HepG2 (cell line): ENCODE measurements at regions not wholly inside any gene's neighbourhood (a gene's known extent, or its start where the extent isn't known, plus 50 kb on each side); places are given as distances from the start of the nearest gene placed in this dataset.
"Not testable (repeated sequence)": the region's sequence is repeated elsewhere in the genome, so short reads cannot be mapped to it uniquely, and the experiment has no call there.

Source experiments
- ATAC-seq: fragments of 200-7000 bp; cut with Tn5 transposase; 3 replicates; pipeline ENCODE4 v1.9.1; 2020; ENCODE audit warnings: mild to moderate bottlenecking, moderate library complexity
- BruUV-seq: library from RNA; stranded (reverse); fragments of 400-500 nt; replicated peaks from 2 replicates; lab custom pipeline; 2021; lab: Mats Ljungman, UMichigan
- CTCF ChIA-PET: fragments of 300-600 bp; formaldehyde crosslinking; extraction: SDS; loops from one replicate; lab custom pipeline; 2021; ENCODE audit warnings: low total read pairs, inconsistent platforms, low intra/inter-chr PET ratio; lab: Yijun Ruan, JAX
- POLR2A ChIA-PET: fragments of 350-600 bp; sonication (Branson Sonifier 250); formaldehyde crosslinking; loops from one replicate; lab custom pipeline; 2020; ENCODE audit warnings: antibody characterized with exemption, inconsistent platforms; lab: Yijun Ruan, JAX
- DNase-seq: peaks from one replicate; pipeline ENCODE4 v3.0.0-alpha.2; 2015; ENCODE audit warnings: low spot score
- FAIRE-seq: peaks from 3 replicates; lab custom pipeline; 2011; peaks lifted over from hg19 to GRCh38; lab: Jason Lieb, UNC
- H2AFZ ChIP-seq: one replicate; pipeline ENCODE4 v1.6.1; 2011; ENCODE audit warnings: low read length, inconsistent platforms
- H3K27ac ChIP-seq: fragments of 300-600 bp; 3 replicates; pipeline ENCODE4 v1.8.0; 2011; ENCODE audit warnings: mixed run types, mild to moderate bottlenecking, mixed read lengths, low read length, inconsistent platforms; ENCODE audit not compliant: insufficient read depth; ENCODE audit errors: extremely low read length
- H3K27me3 ChIP-seq, 2 experiments: fragments of 200-600 bp in 1 of 2; 2 replicates in 1 of 2; 3 replicates in 1 of 2; pipeline versions ENCODE4 v1.6.0 to v1.8.0; 2011; ENCODE audit warnings: low read length in 2 of 2, mild to moderate bottlenecking in 2 of 2, moderate library complexity in 2 of 2, inconsistent platforms in 1 of 2; ENCODE audit not compliant: insufficient read depth in 2 of 2, control insufficient read depth in 1 of 2
- H3K36me3 ChIP-seq, 2 experiments: fragments of 200-600 bp in 1 of 2; replicated peaks in 1 of 2; 2 replicates in 1 of 2; 3 replicates in 1 of 2; pipeline versions ENCODE4 v1.5.1 to v1.8.0; 2011; ENCODE audit warnings: low read length in 2 of 2, inconsistent platforms in 1 of 2; ENCODE audit not compliant: insufficient read depth in 2 of 2, control insufficient read depth in 1 of 2
- H3K4me1 ChIP-seq: 2 replicates; pipeline ENCODE4 v1.5.1; 2012; ENCODE audit warnings: low read length, inconsistent platforms; ENCODE audit not compliant: insufficient read depth
- H3K4me2 ChIP-seq: 2 replicates; pipeline ENCODE4 v1.6.0; 2011; ENCODE audit warnings: low read depth, low read length, inconsistent platforms
- H3K4me3 ChIP-seq, 3 experiments: fragments of 200-600 bp in 1 of 3; sonication (generic), shearing (Covaris generic) in 1 of 3; replicated peaks in 1 of 3; 2 replicates each; pipeline ENCODE4 v1.5.1; 2011 to 2016; ENCODE audit warnings: low read length in 3 of 3, inconsistent platforms in 2 of 3, low read depth in 2 of 3, mild to moderate bottlenecking in 2 of 3, control low read depth in 1 of 3, mixed read lengths in 1 of 3; ENCODE audit not compliant: insufficient read depth in 1 of 3
- H3K79me2 ChIP-seq: one replicate; pipeline ENCODE4 v1.6.1; 2011; ENCODE audit warnings: low read length, inconsistent platforms; ENCODE audit not compliant: insufficient read depth
- H3K9ac ChIP-seq: 2 replicates; pipeline ENCODE4 v1.6.0; 2011; ENCODE audit warnings: mild to moderate bottlenecking, low read depth, low read length, inconsistent platforms; ENCODE audit not compliant: insufficient read depth
- H3K9me3 ChIP-seq: 2 replicates; pipeline ENCODE4 v1.5.1; 2012; ENCODE audit warnings: mild to moderate bottlenecking, low read length
- H4K20me1 ChIP-seq: 2 replicates; pipeline ENCODE4 v1.6.0; 2011; ENCODE audit warnings: inconsistent platforms, mild to moderate bottlenecking, low read length, moderate library complexity; ENCODE audit not compliant: insufficient read depth
- POGZ ChIP-seq: sonication (generic); formaldehyde crosslinking; IDR thresholded peaks from 2 replicates; pipeline ENCODE4 v1.4.0; 2020; ENCODE audit warnings: mild to moderate bottlenecking, missing genetic modification reagents
- POLR2AphosphoS5 ChIP-seq: IDR thresholded peaks from 2 replicates; pipeline ENCODE4 v1.6.1; 2012; ENCODE audit warnings: low read depth, low read length
- SP4 ChIP-seq: sonication (generic); formaldehyde crosslinking; IDR thresholded peaks from 2 replicates; pipeline ENCODE4 v1.8.1; 2023; ENCODE audit warnings: mild to moderate bottlenecking, missing genetic modification reagents
- SYNCRIP ChIP-seq: fragments of 200-400 bp; formaldehyde crosslinking; IDR thresholded peaks from 2 replicates; pipeline ENCODE4 v1.6.1; 2018; ENCODE audit warnings: mild to moderate bottlenecking, low read depth, low read length; ENCODE audit not compliant: insufficient read depth
- ZNF160 ChIP-seq: sonication (generic); formaldehyde crosslinking; IDR thresholded peaks from 2 replicates; pipeline ENCODE4 v1.8.0; 2022; ENCODE audit warnings: mild to moderate bottlenecking, inconsistent platforms, missing genetic modification reagents
- ZNF605 ChIP-seq: sonication (generic); formaldehyde crosslinking; IDR thresholded peaks from 2 replicates; pipeline ENCODE4 v1.8.0; 2022; ENCODE audit warnings: mild to moderate bottlenecking, missing genetic modification reagents
- ZNF777 ChIP-seq: sonication (generic); formaldehyde crosslinking; IDR thresholded peaks from 2 replicates; pipeline ENCODE4 v1.4.0; 2020; ENCODE audit warnings: missing genetic modification reagents
- ZNF790 ChIP-seq: sonication (generic); formaldehyde crosslinking; IDR thresholded peaks from 2 replicates; pipeline ENCODE4 v1.8.0; 2022; ENCODE audit warnings: missing genetic modification reagents, mild to moderate bottlenecking, borderline replicate concordance
- WGBS: methylation state at CpG from one replicate; pipeline ENCODE4 v1.1.6; 2017; ENCODE audit warnings: low lambda C conversion rate; 5-methylcytosine and 5-hydroxymethylcytosine counted together
- in situ Hi-C: cut with HindIII; loops from 2 replicates; pipeline ENCODE4 v1.10.0; 2017; ENCODE audit warnings: low pct_unique_long_range_greater_than_20kb; ENCODE audit not compliant: extremely low pct_ligation_motif_present
- intact Hi-C: fragments of 100-400 bp; cut with micrococcal nuclease; formaldehyde crosslinking; loops from one replicate; pipeline ENCODE4 v1.10.0; 2022; ENCODE audit not compliant: unreplicated experiment

GRCh38 chr6:131443014-131443413 lies 130.0 kb upstream of the ARG1 start (continued):
- TF ChIP-seq POLR2AphosphoS5 (no peak), ZNF605 (CRISPR knock-in tag) (no peak), ZNF160 (CRISPR knock-in tag) (no peak), SP4 (CRISPR knock-in tag) (no peak)
- TF ChIP-seq, all 625 proteins: peak for 0

DNA sequence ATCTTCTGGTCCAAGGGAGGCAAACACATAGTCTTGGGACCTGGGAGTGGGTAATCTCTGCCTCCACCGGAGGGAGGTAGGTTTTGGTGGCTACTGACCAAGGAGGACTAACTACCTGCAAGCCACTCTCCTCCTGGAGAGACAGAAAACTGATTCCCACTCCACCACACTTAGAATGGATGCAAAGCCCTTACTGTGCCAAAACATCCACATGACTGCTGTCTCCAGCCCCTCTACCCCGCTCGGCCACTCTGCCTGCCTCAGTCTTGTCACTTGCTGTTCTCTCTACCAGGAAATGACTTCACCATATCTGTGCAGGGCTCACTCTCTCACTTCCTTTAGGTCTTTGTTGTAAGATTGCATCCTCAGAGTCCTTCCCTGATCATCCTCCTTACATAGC lies 129.5 kb upstream of the ARG1 start:
- Histone ChIP-seq H4K20me1 (no peaks in the 10 kb centered on the region), H3K27ac (no peak overlapping the region), H3K27me3 (0 out of 5 replicates have a peak, but pooled peaks cover 0 to 5% of the 10 kb centered on the region in 2 experiments), H2AFZ (no peak overlapping the region), H3K4me2 (no peak overlapping the region), H3K4me3 (no peak overlapping the region), H3K79me2 (no peaks in the 10 kb centered on the region), H3K36me3 (no peaks in the 10 kb centered on the region), H3K4me1 (no peaks in the 10 kb centered on the region), H3K9me3 (no peaks in the 10 kb centered on the region), H3K9ac (no peak overlapping the region)
- ATAC-seq = no peak
- ChIA-PET CTCF (no interaction called here), POLR2A (no interaction called here)
- in situ Hi-C loops (no loop called here), intact Hi-C loops (no loop called here)
- DNase-seq = no peak
- no peak for FAIRE-seq
- TF ChIP-seq POGZ = no peak
- no peak for TF ChIP-seq SYNCRIP
- TF ChIP-seq ZNF790 = no peak
- TF ChIP-seq ZNF777 (CRISPR knock-in tag) = no peak
- BruUV-seq = no TSS peak
- 31% methylated on average over 3 of the region's 3 CpGs for WGBS

DNA sequence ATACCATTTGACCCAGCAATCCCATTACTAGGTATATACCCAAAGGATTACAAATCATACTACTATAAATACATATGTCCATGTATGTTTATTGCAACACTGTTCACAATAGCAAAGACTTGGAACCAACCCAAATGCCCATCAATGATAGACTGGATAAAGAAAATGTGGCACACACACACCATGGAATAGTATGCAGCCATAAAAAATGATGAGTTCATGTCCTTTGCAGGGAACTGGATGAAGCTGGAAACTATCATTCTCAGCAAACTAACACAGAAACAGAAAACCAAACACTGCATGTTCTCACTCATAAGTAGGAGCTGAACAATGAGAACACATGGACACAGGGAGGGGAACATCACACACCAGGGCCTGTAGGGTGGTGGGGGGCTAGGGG lies 127.7 kb upstream of the ARG1 start:
- H3K4me2 ChIP-seq, H3K79me2 ChIP-seq, BruUV-seq, H3K4me3 ChIP-seq, H3K36me3 ChIP-seq, POLR2A ChIA-PET, H3K4me1 ChIP-seq, H3K9me3 ChIP-seq, DNase-seq, H3K27me3 ChIP-seq, CTCF ChIA-PET, intact Hi-C loops, H3K27ac ChIP-seq, H2AFZ ChIP-seq, H4K20me1 ChIP-seq, in situ Hi-C loops, H3K9ac ChIP-seq, FAIRE-seq, ATAC-seq: not testable (repeated sequence)
